ENCODE measurements at regions not wholly inside any gene's neighbourhood (a gene's known extent, or its start where the extent isn't known, plus 50 kb on each side); places are given as distances from the start of the nearest gene placed in this dataset.

DNA sequence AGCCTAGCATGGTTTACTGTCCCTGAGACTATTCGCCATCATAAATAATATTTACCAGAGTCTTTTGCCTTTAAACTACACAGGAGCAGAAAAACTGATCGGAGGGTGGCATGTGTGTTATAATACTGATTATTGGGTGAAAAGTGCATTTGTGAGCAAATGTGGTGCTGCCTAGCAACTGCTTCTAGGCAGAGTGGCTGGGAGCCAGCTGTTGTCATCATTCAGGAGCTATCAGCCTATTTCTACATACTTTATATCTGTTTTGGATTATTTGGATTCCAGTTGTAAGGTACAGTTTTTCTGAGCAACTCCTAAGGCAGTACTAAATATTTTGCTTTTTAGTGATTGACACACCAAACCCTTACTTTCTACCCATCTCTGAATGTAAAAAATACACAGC, 75.0 kb upstream of the MSTN start:
- TF ChIP-seq EZH2 (IDR thresholded peaks at IDR 0.05; ENCODE audit: borderline replicate concordance, low read length) (no peak), CTCF (IDR thresholded peaks at IDR 0.05; ENCODE audit: low read length) (no peak)

Measured in OCI-LY1 (cell line).